Mesodermal cell (in vitro differentiated cells): ENCODE measurements at regions not wholly inside any gene's neighbourhood (a gene's known extent, or its start where the extent isn't known, plus 50 kb on each side); places are given as distances from the start of the nearest gene placed in this dataset.
"Not testable (repeated sequence)": the region's sequence is repeated elsewhere in the genome, so short reads cannot be mapped to it uniquely, and the experiment has no call there.

Experiments used
- H3K27ac ChIP-seq: 2 replicates; pipeline ENCODE4 v1.7.0; 2013; ENCODE audit warnings: mild to moderate bottlenecking, low read depth, low read length, moderate library complexity; ENCODE audit not compliant: severe bottlenecking
- H3K36me3 ChIP-seq: 2 replicates; pipeline ENCODE4 v1.7.1; 2013; ENCODE audit warnings: mild to moderate bottlenecking, low read length, moderate library complexity; ENCODE audit not compliant: control insufficient read depth, insufficient read depth
- H3K4me1 ChIP-seq: one replicate; pipeline ENCODE4 v1.7.1; 2013; ENCODE audit warnings: mild to moderate bottlenecking, low read length; ENCODE audit not compliant: insufficient read depth, control insufficient read depth, poor library complexity, severe bottlenecking
- H3K4me3 ChIP-seq: 2 replicates; pipeline ENCODE4 v1.7.0; 2013; ENCODE audit warnings: low read length, control low read depth, mild to moderate bottlenecking; ENCODE audit not compliant: insufficient read depth, poor library complexity, severe bottlenecking; ENCODE audit errors: extremely low read depth
- H3K9me3 ChIP-seq: 2 replicates; pipeline ENCODE4 v1.7.1; 2013; ENCODE audit warnings: mild to moderate bottlenecking, low read length, moderate library complexity; ENCODE audit not compliant: control insufficient read depth
- WGBS, 2 experiments: methylation state at CpG; one replicate each; pipeline ENCODE4 v1.1.5; 2013; ENCODE audit warnings: missing lambda C conversion rate in 2 of 2; ENCODE audit not compliant: insufficient coverage in 2 of 2; 5-methylcytosine and 5-hydroxymethylcytosine counted together

DNA sequence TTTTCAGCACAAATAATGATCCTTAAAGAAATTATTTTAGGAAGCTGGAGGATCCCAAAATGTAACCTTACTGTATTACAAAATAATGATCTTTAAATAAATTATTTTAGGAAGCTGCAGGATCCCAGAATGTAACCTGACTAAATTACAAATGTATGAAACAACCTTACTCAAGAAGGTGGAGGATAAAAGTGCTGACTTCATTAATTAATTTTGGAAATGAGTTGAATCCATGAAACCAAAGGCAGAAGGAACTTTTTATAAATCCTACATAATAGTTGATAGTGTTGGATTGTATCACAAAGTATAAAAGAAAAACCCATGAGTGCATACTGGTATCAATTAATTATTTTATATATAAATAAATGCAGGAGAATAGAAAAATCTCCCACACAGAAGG, 859.9 kb downstream of the KCNJ2 start:
- no peak overlapping the region for H3K27ac ChIP-seq
- no peak overlapping the region for H3K4me3 ChIP-seq
- H3K4me1 ChIP-seq = no peaks in the 10 kb centered on the region
- H3K9me3 ChIP-seq = no peaks in the 10 kb centered on the region
- H3K36me3 ChIP-seq = no peaks in the 10 kb centered on the region

DNA sequence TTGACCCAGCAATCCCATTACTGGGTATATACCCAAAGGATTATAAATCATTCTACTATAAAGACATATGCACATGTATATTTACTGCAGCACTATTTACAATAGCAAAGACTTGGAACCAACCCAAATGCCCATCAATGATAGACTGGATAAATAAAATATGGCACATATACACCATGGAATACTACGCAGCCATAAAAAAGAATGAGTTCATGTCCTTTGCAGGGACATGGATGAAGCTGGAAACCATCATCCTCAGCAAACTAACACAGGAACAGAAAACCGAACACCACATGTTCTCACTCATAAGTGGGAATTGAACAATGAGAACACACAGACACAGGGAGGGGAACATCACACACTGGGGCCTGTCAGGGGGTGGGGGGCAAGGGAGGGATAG, 862.0 kb downstream of the KCNJ2 start:
- WGBS, 2 experiments = 80% methylated on average over 1 of the region's 2 CpGs; no CpG with 5 or more reads in 1 of the 2 experiments
- H3K36me3 ChIP-seq, H3K4me1 ChIP-seq, H3K4me3 ChIP-seq, H3K27ac ChIP-seq, H3K9me3 ChIP-seq: not testable (repeated sequence)

DNA sequence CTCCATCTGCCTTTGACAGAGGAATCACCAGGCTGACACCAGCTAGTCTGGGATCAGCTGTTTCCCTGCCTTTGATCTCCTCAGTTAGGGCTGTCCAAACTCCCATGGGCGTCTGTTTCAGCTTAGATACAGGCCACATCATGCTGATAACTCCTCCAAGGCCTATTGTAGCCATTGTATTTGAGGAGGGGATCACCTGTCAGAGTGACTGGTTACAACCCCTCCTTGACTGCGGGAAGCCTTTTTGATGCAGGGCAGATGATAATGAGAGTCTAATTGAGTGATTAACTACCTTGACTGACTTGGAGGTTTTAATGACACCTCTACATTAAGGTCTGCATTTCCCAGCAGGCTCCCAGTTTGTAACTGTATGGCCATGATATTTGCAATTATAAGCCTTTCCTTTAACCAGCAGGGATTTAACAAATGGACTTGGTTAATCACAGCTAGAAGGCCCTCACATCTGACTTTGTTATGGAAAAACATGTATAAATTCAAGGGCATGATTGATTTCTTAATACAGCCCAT, 863.5 kb downstream of the KCNJ2 start:
- H3K36me3 ChIP-seq = no peaks in the 10 kb centered on the region
- no peak overlapping the region for H3K4me3 ChIP-seq
- 0% methylated on average over 2 of the region's 2 CpGs; no CpG with 5 or more reads in 1 of the 2 experiments for WGBS, 2 experiments
- peak overlapping the region; percentile 55 for H3K27ac ChIP-seq
- no peaks in the 10 kb centered on the region for H3K4me1 ChIP-seq
- H3K9me3 ChIP-seq = no peaks in the 10 kb centered on the region

DNA sequence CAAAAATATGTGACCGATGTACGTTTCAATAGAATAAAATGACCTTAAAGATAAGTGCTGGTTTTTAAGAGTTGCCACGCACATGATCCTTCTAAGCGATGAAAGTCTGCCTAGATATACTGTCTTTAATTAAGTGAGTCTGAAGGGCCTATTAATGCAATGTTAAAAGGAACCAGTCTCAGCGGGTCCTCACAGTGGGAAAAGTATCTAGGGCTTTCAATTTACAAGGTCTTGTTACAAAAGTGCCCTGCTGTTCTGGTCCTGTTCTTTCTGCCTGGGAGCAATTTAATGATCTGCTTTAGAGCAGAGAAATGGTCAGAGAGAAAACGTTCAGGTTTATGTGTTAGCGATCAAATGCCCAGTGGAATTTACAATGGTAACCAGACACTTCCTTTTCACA, 864.0 kb downstream of the KCNJ2 start:
- no peak overlapping the region for H3K4me3 ChIP-seq
- 4 to 23% methylated on average over 6 to 7 of the region's 7 CpGs for WGBS, 2 experiments
- peak overlapping the region; percentile 55 for H3K27ac ChIP-seq

DNA sequence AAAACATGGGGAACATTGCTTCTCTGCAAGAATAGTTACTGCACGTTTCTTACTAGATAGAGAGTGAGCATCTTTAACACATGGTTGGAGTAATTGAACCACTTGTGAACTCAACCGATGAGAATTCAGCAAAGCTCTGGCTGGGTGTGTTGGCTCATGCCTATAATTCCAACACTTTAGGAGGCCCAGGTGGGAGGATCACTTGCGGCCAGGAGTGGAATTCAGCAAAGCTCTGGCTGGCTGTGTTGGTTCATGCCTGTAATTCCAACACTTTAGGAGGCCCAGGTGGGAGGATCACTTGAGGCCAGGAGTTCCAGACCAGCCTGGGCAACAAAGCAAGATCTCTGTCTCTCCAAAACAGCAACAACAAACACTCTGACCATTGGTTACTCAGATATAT, 865.9 kb downstream of the KCNJ2 start:
- Histone ChIP-seq H3K36me3 (no peaks in the 10 kb centered on the region), H3K4me3 (no peak overlapping the region), H3K27ac (no peak overlapping the region), H3K4me1 (no peaks in the 10 kb centered on the region), H3K9me3 (no peaks in the 10 kb centered on the region)
- 75 to 87% methylated on average over 2 to 3 of the region's 3 CpGs for WGBS, 2 experiments

More for the DNA sequence above, 864.0 kb downstream of the KCNJ2 start:
- H3K4me1 ChIP-seq = no peaks in the 10 kb centered on the region
- no peaks in the 10 kb centered on the region for H3K36me3 ChIP-seq
- no peaks in the 10 kb centered on the region for H3K9me3 ChIP-seq

DNA sequence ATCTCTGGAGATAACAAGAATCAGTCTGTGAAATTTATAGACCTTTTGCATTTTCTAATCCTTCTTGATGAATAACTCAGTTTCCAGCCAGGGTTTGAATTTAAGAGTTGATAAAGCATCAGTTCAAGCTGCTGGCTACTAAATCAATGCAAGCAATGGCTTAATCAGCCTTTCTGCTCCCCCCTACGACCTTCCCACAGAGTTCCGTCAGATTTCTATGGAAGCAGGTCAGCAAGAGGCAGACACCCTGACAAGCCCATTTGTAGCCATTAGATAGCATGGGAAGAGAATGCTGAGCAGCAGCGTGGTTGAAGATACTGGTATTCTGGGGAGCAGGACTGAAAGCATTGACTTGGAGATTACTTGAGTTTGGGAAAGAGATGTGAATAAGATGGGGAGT, 868.1 kb downstream of the KCNJ2 start:
- H3K9me3 ChIP-seq = no peaks in the 10 kb centered on the region
- no peak overlapping the region for H3K27ac ChIP-seq
- 73% methylated on average over 1 to 3 of the region's 3 CpGs for WGBS, 2 experiments
- no peaks in the 10 kb centered on the region for H3K36me3 ChIP-seq
- H3K4me3 ChIP-seq = no peak overlapping the region
- no peaks in the 10 kb centered on the region for H3K4me1 ChIP-seq

DNA sequence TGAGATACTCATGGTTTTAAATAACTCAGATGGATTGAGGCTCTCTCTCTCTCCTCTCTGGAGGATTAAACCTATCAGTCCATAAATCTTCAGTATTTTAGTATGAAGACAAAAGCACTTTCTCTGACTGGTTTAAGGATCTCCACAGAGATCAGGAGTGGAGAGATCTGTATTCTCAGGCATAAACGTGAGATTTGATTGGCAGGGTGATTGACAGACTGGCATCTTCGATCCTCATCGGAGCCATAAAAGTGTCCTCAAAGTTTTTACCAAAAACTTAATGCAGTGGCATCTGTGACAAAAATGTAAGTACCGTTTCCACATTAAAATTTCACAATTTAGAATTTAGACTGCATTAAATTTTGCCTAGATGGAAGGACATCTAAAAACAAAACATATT, 870.1 kb downstream of the KCNJ2 start:
- WGBS, 2 experiments = 75 to 96% methylated on average over 3 of the region's 4 CpGs

DNA sequence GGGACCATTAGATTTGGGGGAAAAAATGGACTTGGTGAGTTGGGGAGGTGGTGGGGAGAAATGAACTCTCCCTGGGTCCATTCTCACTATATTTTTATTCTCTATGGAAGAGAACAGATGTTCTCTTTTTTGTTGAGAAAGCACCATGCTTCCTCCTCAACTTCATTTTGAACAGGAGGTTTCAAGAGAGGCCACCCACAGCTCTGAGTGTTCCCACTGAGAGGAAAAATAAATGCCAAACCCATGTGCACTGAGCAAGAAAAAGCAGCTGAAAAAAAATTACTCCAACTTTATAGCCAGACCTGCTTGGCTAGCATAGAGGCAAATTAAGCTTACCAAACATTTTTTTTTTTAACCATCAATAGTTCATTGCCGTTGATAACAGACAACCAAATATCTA, 883.6 kb downstream of the KCNJ2 start:
- no peak overlapping the region for H3K27ac ChIP-seq
- no peak overlapping the region for H3K4me3 ChIP-seq
- WGBS, 2 experiments = no CpG with 5 or more reads among the region's 1 CpG
- H3K9me3 ChIP-seq = no peaks in the 10 kb centered on the region
- H3K36me3 ChIP-seq = no peaks in the 10 kb centered on the region
- H3K4me1 ChIP-seq = no peaks in the 10 kb centered on the region

More for the DNA sequence above, 870.1 kb downstream of the KCNJ2 start:
- no peaks in the 10 kb centered on the region for H3K36me3 ChIP-seq
- H3K9me3 ChIP-seq = no peaks in the 10 kb centered on the region
- no peaks in the 10 kb centered on the region for H3K4me1 ChIP-seq
- H3K4me3 ChIP-seq = no peak overlapping the region
- no peak overlapping the region for H3K27ac ChIP-seq

DNA sequence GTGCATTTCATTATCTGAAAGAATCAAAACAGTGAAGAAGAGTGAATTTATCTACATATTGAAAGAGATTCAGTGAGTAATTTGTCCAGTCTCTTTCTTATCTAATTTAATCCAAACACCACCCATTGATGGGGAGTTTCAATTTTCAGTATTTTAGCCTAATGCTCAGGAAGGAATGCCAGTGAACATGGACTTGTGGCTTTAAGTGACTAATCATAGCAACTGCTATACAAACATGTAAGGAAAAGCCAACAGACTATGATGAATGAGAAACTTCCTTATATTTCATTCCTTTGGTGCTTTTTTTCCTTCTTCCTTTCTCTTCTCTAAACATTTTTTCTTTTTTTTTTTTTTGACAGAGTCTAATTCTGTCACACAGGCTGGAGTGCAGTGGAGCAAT, 885.8 kb downstream of the KCNJ2 start:
- H3K4me1 ChIP-seq = no peaks in the 10 kb centered on the region
- H3K27ac ChIP-seq = no peak overlapping the region

DNA sequence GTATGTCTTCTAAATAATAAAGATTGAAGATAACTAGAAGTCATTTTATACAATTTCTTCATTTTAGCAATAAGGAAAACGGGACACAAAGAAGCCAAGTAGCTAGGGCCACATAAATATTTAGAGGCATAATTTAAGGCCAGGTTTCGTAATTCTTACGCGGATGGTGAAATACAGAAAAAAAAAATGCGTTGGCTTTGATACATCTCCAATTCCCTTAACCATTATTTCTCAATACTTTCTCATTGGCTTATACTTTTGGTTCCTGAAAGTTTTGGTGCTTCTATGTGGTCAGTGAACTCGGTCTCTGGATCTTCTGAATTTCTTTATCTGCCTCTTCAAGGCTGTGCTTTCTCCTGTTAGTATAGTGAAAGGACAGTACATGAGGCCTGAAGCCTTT, 888.1 kb downstream of the KCNJ2 start:
- no peaks in the 10 kb centered on the region for H3K9me3 ChIP-seq
- no peak overlapping the region for H3K4me3 ChIP-seq
- no peaks in the 10 kb centered on the region for H3K36me3 ChIP-seq
- no peak overlapping the region for H3K27ac ChIP-seq
- 90% methylated on average over 2 of the region's 6 CpGs; no CpG with 5 or more reads in 1 of the 2 experiments for WGBS, 2 experiments
- H3K4me1 ChIP-seq = no peaks in the 10 kb centered on the region

More for the DNA sequence above, 885.8 kb downstream of the KCNJ2 start:
- H3K9me3 ChIP-seq = no peaks in the 10 kb centered on the region
- H3K36me3 ChIP-seq = no peaks in the 10 kb centered on the region
- H3K4me3 ChIP-seq = no peak overlapping the region

DNA sequence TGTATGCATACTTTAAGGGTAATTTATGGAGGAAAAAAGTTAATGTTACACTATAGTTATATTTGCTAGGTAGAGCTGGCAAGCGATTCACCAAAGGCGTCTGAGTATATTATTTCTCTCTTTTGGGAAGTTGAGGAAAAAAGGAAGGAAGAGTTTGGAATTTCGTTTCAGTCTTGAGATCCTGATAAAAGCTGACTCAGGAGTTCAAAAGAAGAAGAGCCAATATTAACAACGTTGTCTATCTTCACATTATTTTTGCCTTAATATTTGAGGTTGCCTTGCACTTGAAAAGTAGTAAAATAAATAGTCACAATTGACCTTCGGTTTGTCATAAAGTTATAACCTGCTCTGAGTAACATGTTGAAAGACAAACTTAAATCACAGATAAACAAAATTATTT, 888.6 kb downstream of the KCNJ2 start:
- H3K4me1 ChIP-seq = no peaks in the 10 kb centered on the region
- H3K9me3 ChIP-seq = no peaks in the 10 kb centered on the region
- no peak overlapping the region for H3K4me3 ChIP-seq
- 100% methylated on average over 1 of the region's 5 CpGs; no CpG with 5 or more reads in 1 of the 2 experiments for WGBS, 2 experiments
- no peak overlapping the region for H3K27ac ChIP-seq
- no peaks in the 10 kb centered on the region for H3K36me3 ChIP-seq
